ENCODE measurements at regions not wholly inside any gene's neighbourhood (a gene's known extent, or its start where the extent isn't known, plus 50 kb on each side); places are given as distances from the start of the nearest gene placed in this dataset.

DNA sequence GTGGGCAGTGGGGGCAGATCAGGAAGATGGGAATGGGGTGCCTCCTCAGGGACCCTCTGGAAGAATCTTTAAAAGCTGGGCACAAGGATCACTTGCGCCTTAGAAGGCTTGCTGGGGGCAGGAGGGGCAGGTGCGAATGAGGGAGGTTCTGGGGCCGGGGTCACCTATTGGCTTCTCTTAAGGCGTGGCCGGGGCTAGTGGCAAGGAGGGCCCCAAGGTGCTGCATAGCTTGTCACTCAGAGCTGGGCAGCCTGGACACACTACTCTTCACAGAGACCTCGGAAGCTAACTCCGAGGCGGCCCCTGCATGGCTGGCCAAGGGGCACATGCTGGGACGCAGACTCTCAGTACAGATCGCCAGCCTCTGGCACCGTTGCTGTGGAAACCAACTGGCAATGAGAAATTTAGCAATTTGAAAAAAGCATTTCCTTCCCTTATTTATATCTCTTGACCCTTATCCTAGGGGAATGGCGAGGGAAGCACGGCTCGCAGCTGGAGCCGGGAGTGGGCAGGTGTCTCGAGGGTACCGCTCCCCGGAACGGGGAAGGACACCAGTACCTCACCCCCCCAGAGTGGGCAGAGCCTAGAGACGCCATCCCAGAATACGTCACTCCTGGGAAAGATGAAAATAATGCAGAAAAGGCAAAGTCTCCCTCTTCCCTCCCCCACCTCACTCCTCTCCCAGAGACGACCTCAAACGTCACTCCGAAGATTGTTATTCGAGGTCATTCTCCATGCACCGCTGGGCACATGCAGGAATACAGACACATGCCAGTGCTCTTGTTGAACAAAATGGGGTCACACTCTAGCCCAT lies 188.1 kb downstream of the CTTN start:
- TF ChIP-seq, protein P1, sequence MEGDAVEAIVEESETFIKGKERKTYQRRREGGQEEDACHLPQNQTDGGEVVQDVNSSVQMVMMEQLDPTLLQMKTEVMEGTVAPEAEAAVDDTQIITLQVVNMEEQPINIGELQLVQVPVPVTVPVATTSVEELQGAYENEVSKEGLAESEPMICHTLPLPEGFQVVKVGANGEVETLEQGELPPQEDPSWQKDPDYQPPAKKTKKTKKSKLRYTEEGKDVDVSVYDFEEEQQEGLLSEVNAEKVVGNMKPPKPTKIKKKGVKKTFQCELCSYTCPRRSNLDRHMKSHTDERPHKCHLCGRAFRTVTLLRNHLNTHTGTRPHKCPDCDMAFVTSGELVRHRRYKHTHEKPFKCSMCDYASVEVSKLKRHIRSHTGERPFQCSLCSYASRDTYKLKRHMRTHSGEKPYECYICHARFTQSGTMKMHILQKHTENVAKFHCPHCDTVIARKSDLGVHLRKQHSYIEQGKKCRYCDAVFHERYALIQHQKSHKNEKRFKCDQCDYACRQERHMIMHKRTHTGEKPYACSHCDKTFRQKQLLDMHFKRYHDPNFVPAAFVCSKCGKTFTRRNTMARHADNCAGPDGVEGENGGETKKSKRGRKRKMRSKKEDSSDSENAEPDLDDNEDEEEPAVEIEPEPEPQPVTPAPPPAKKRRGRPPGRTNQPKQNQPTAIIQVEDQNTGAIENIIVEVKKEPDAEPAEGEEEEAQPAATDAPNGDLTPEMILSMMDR (conservative IDR thresholded peaks at IDR 0.05; ENCODE audit: low read depth, low read length), result no peak
- no peak for TF ChIP-seq EZH2 (IDR thresholded peaks at IDR 0.05; ENCODE audit: borderline replicate concordance, low read depth, low read length, poor library complexity, severe bottlenecking)

Data from A673 (cell line).